22Rv1 (cell line): ENCODE measurements at regions not wholly inside any gene's neighbourhood (a gene's known extent, or its start where the extent isn't known, plus 50 kb on each side); places are given as distances from the start of the nearest gene placed in this dataset.

Source experiments
- H3K27ac ChIP-seq: fragments of 450-650 bp; 2 replicates; pipeline ENCODE4 v1.5.1; 2017
- CTCF ChIP-seq: fragments of 450-650 bp; IDR thresholded peaks from 2 replicates; pipeline ENCODE4 v1.5.1; 2017; ENCODE audit warnings: mild to moderate bottlenecking
- ZFX ChIP-seq: fragments of 450-650 bp; IDR thresholded peaks from 2 replicates; pipeline ENCODE4 v1.6.1; 2017; ENCODE audit warnings: antibody characterized with exemption, borderline replicate concordance

DNA sequence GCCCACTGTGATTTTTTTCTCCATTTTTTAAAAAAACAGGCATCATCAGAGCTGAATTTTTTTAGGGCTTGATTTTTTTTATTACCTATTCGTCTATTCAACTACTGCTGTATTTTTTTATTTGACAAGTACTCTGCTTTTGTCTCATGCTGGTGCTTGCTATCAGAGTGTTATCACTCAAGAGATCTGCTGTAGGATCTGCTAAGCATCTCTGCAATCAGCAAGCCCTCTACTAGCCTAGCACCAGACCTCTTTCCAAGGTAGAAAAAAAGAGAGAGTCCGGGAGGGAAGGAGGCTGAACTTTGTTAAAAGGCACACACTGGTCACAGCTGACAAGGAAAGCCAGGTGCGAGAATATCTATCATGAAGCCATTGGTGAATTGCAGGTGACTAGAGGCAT is 413.8 kb upstream of the CCNH start:
- TF ChIP-seq CTCF (no peak), ZFX (no peak)
- peak overlapping the region; percentile 41; the same call in 1 of the 2 replicates for H3K27ac ChIP-seq

- peak overlapping the region; percentile 41 for H3K27ac ChIP-seq
- no peak for TF ChIP-seq ZFX
Measured at GRCh38 chr5:87825583-87825982, 412.9 kb upstream of the CCNH start.

- H3K27ac ChIP-seq = no peak overlapping the region
- TF ChIP-seq CTCF (no peak), ZFX (no peak)
Measured at GRCh38 chr5:87807783-87808182, 395.1 kb upstream of the CCNH start.

DNA sequence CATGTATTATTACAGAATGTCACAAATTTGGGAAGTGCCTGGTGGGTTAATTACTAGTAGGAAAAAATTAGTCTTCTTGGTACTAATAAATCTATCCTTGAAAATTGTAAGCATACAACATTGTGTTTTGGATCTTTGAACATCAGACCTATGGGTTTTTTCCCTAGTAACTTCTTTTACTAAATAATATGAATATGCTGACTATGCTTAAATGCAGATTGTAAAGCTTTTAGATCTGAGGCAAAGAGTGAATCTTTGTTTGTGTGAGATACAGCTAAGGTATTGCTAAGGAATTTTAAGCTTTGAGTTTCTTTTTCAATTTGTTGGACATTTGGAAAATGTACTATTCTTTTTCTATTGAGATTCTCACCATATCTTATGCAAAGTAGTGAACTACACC is 390.6 kb upstream of the CCNH start:
- no peak for TF ChIP-seq ZFX
- no peak for TF ChIP-seq CTCF
- no peak overlapping the region for H3K27ac ChIP-seq

DNA sequence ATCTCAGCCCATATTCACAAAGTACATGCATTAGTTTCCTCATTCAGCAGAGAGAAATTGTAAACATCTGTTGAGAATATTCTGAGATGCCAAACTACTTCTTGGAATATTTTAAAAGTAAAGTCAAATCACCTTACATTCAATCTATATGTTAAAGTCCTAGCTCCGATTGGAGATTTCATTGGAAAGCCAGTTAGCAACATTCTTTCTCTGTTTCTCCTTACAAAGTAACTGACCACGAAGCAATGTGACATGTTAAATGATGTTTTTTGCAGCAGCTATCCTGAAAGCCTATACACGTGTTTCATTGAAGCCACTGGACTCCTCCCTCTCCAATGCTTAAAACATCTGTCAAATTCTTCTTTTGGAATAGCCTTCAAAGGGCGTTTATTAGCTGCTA is 379.1 kb upstream of the CCNH start:
- TF ChIP-seq ZFX (no peak), CTCF (no peak)
- no peak overlapping the region for H3K27ac ChIP-seq

DNA sequence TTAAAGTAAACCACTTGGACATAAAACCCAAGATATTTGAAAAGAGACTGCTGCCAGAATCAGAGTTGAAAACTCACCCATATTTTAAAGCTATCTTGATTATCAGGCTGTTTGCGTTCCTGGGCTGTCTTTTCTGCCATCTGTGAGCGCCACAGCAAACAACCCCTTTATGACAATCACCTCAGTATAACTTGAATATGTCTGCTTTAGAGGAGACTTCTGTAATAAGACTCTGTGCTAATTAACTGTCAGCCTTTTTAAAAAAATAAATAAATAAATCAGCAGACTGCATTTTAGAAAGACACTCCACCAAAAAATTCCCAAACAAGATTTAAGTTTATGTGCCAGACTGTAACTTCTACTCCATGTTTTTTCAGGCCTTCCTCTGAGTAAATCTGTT is 375.7 kb upstream of the CCNH start:
- H3K27ac ChIP-seq = no peak overlapping the region
- TF ChIP-seq ZFX (no peak), CTCF (no peak)

GRCh38 chr5:87787625-87788256 is 375.0 kb upstream of the CCNH start:
- H3K27ac ChIP-seq = no peak overlapping the region
- TF ChIP-seq ZFX = no peak
- no peak for TF ChIP-seq CTCF

- no peak for TF ChIP-seq ZFX
- no peak for TF ChIP-seq CTCF
- H3K27ac ChIP-seq = no peak overlapping the region
Measured at GRCh38 chr5:87787086-87787485, 374.4 kb upstream of the CCNH start.
